GM19238 (cell line): ENCODE measurements at regions not wholly inside any gene's neighbourhood (a gene's known extent, or its start where the extent isn't known, plus 50 kb on each side); places are given as distances from the start of the nearest gene placed in this dataset.
"Not testable (repeated sequence)": the region's sequence is repeated elsewhere in the genome, so short reads cannot be mapped to it uniquely, and the experiment has no call there.

Experiments used
- DNase-seq: peaks from one replicate; pipeline ENCODE4 v3.0.0; 2011; ENCODE audit warnings: low spot score; ENCODE audit not compliant: insufficient read length

- DNase-seq, result no peak
Observed at GRCh38 chr1:178607718-178608408, 95.0 kb downstream of the TEX35 start.

GRCh38 chr1:178609015-178609414 lies 96.1 kb downstream of the TEX35 start:
- DNase-seq, result no peak

- DNase-seq, result not testable (repeated sequence)
Observed at GRCh38 chr1:178610690-178611410, 97.9 kb downstream of the TEX35 start.

GRCh38 chr1:178612261-178612660 lies 99.4 kb downstream of the TEX35 start:
- DNase-seq, result no peak

GRCh38 chr1:178613271-178613945 lies 100.5 kb downstream of the TEX35 start:
- no peak for DNase-seq

- DNase-seq, result no peak
Observed at GRCh38 chr1:178614286-178614685, 101.4 kb downstream of the TEX35 start.

- DNase-seq, result no peak
Observed at GRCh38 chr1:178619042-178619927, 105.8 kb upstream of the RALGPS2 start.

- DNase-seq, result no peak
Observed at GRCh38 chr1:178620584-178621475, 104.2 kb upstream of the RALGPS2 start.

GRCh38 chr1:178621822-178622221 lies 103.2 kb upstream of the RALGPS2 start:
- DNase-seq, result no peak

- DNase-seq, result no peak
Observed at GRCh38 chr1:178625695-178626094, 99.3 kb upstream of the RALGPS2 start.

GRCh38 chr1:178627037-178627436 lies 98.0 kb upstream of the RALGPS2 start:
- DNase-seq, result no peak

GRCh38 chr1:178628637-178629251 lies 96.3 kb upstream of the RALGPS2 start:
- DNase-seq, result no peak

- no peak for DNase-seq
Observed at GRCh38 chr1:178629252-178630154, 95.5 kb upstream of the RALGPS2 start.

- DNase-seq, result no peak
Observed at GRCh38 chr1:178630417-178630816, 94.6 kb upstream of the RALGPS2 start.

GRCh38 chr1:178632653-178633052 lies 92.4 kb upstream of the RALGPS2 start:
- no peak for DNase-seq

GRCh38 chr1:178633056-178633455 lies 92.0 kb upstream of the RALGPS2 start:
- no peak for DNase-seq

GRCh38 chr1:178634445-178634844 lies 90.6 kb upstream of the RALGPS2 start:
- DNase-seq, result no peak

GRCh38 chr1:178637841-178638240 lies 87.2 kb upstream of the RALGPS2 start:
- DNase-seq, result no peak

GRCh38 chr1:178639326-178639725 lies 85.7 kb upstream of the RALGPS2 start:
- no peak for DNase-seq
